AG04450 (cell line): ENCODE measurements at regions not wholly inside any gene's neighbourhood (a gene's known extent, or its start where the extent isn't known, plus 50 kb on each side); places are given as distances from the start of the nearest gene placed in this dataset.

Source experiments
- CTCF ChIA-PET: fragments of 300-600, 350-600 bp; formaldehyde crosslinking; extraction: SDS; loops from one replicate; lab custom pipeline; 2022; ENCODE audit warnings: antibody characterized with exemption, inconsistent platforms; lab: Charles Lee
- POLR2A ChIA-PET: fragments of 350-600 bp; formaldehyde crosslinking; extraction: SDS; loops from one replicate; lab custom pipeline; 2021; ENCODE audit warnings: antibody characterized with exemption, inconsistent platforms; lab: Yijun Ruan, JAX
- DNase-seq: peaks from one replicate; pipeline ENCODE4 v3.0.0-alpha.2; 2011; ENCODE audit warnings: low read depth, low spot score
- H3K27ac ChIP-seq: one replicate; pipeline ENCODE4 v1.5.1; 2012; ENCODE audit warnings: low read depth, low read length, control low read depth
- H3K27me3 ChIP-seq: one replicate; pipeline ENCODE4 v1.6.0; 2012; ENCODE audit warnings: low read length; ENCODE audit not compliant: control insufficient read depth, insufficient read depth
- H3K4me3 ChIP-seq: 2 replicates; pipeline ENCODE4 v1.5.1; 2011; ENCODE audit warnings: mild to moderate bottlenecking, low read depth, low read length, control low read depth
- H3K9me3 ChIP-seq: 2 replicates; pipeline ENCODE4 v1.5.1; 2012; ENCODE audit warnings: low read length; ENCODE audit not compliant: control insufficient read depth, insufficient read depth
- CTCF ChIP-seq: IDR thresholded peaks from 2 replicates; pipeline ENCODE4 v1.5.1; 2011; ENCODE audit warnings: low read depth, low read length, control low read depth, inconsistent platforms

- Histone ChIP-seq H3K27me3 (no peaks in the 10 kb centered on the region), H3K9me3 (no peaks in the 10 kb centered on the region; the same call in 1 of the 2 replicates), H3K27ac (no peak overlapping the region), H3K4me3 (no peak overlapping the region)
- DNase-seq = no peak
- no peak for TF ChIP-seq CTCF
- ChIA-PET POLR2A (no interaction called here), CTCF (no interaction called here)
Measured at GRCh38 chrX:125758819-125759218, 407.3 kb downstream of the DCAF12L2 start.

- no peak overlapping the region for H3K27ac ChIP-seq
- H3K4me3 ChIP-seq = no peak overlapping the region
- DNase-seq = no peak
- ChIA-PET CTCF (no interaction called here), POLR2A (no interaction called here)
- TF ChIP-seq CTCF = no peak
- H3K9me3 ChIP-seq = peaks cover 4% of the 10 kb centered on the region
- H3K27me3 ChIP-seq = no peaks in the 10 kb centered on the region
Measured at GRCh38 chrX:125762954-125763353, 403.1 kb downstream of the DCAF12L2 start.

- no peak overlapping the region for H3K4me3 ChIP-seq
- H3K9me3 ChIP-seq = peaks cover 4% of the 10 kb centered on the region; the same call in 1 of the 2 replicates
- no peak for TF ChIP-seq CTCF
- no peak for DNase-seq
- no peaks in the 10 kb centered on the region for H3K27me3 ChIP-seq
- ChIA-PET POLR2A (no interaction called here), CTCF (no interaction called here)
- no peak overlapping the region for H3K27ac ChIP-seq
Measured at GRCh38 chrX:125765347-125765746, 400.7 kb downstream of the DCAF12L2 start.

- DNase-seq = no peak
- peaks cover 4% of the 10 kb centered on the region; the same call in 1 of the 2 replicates for H3K9me3 ChIP-seq
- no peak overlapping the region for H3K4me3 ChIP-seq
- TF ChIP-seq CTCF = no peak
- CTCF ChIA-PET = no interaction called here
- no peaks in the 10 kb centered on the region for H3K27me3 ChIP-seq
- H3K27ac ChIP-seq = no peak overlapping the region
- POLR2A ChIA-PET = no interaction called here
Measured at GRCh38 chrX:125769628-125770027, 396.5 kb downstream of the DCAF12L2 start.

GRCh38 chrX:125778261-125778660, 387.8 kb downstream of the DCAF12L2 start:
- no peak for DNase-seq
- ChIA-PET CTCF (no interaction called here), POLR2A (no interaction called here)
- TF ChIP-seq CTCF = no peak
- no peak overlapping the region for H3K27ac ChIP-seq
- no peaks in the 10 kb centered on the region for H3K9me3 ChIP-seq
- H3K4me3 ChIP-seq = no peak overlapping the region
- no peaks in the 10 kb centered on the region for H3K27me3 ChIP-seq
